Peyer's patch (tissue), 4 donors: ENCODE measurements at regions not wholly inside any gene's neighbourhood (a gene's known extent, or its start where the extent isn't known, plus 50 kb on each side); places are given as distances from the start of the nearest gene placed in this dataset.

Source experiments
- POLR2A ChIP-seq, 2 donors: fragments of 450-650 bp; IDR thresholded peaks; one replicate each; pipeline ENCODE4 v1.5.1; 2017; ENCODE audit warnings: antibody characterized with exemption in 2 of 2, mild to moderate bottlenecking in 2 of 2, moderate library complexity in 2 of 2
- TF ChIP-seq, protein P1 (sequence below), 6 experiments: fragments of 450-650 bp in 4 of 6; fragments of 200-600 bp in 2 of 6; sonication (generic) in 1 of 6; IDR thresholded peaks; one replicate each; pipeline ENCODE4 v1.5.1; 2017 to 2019; ENCODE audit warnings: antibody characterized with exemption in 6 of 6, mild to moderate bottlenecking in 3 of 6, moderate library complexity in 1 of 6

DNA sequence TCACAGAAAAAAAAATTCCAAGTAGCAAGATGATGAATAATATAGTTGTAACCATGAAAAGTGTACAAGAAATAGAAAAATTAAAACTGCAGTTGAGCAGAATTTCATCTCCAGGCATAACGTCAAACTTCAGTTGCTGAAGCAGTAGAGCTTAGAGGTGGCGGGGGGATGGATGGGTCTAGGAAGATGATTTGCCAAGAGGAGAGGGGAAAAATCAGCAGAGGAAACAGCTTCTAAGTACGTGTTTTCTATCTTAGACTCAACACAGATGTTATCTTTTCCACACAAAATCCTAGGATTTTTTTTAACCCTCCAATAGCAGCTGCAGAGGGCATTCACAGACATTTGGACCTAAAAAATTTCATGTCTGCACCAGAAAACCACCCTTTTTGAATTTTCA, 136.0 kb downstream of the OPN5 start:
- no peak for TF ChIP-seq POLR2A (IDR thresholded peaks at IDR 0.05)
- TF ChIP-seq, protein P1, sequence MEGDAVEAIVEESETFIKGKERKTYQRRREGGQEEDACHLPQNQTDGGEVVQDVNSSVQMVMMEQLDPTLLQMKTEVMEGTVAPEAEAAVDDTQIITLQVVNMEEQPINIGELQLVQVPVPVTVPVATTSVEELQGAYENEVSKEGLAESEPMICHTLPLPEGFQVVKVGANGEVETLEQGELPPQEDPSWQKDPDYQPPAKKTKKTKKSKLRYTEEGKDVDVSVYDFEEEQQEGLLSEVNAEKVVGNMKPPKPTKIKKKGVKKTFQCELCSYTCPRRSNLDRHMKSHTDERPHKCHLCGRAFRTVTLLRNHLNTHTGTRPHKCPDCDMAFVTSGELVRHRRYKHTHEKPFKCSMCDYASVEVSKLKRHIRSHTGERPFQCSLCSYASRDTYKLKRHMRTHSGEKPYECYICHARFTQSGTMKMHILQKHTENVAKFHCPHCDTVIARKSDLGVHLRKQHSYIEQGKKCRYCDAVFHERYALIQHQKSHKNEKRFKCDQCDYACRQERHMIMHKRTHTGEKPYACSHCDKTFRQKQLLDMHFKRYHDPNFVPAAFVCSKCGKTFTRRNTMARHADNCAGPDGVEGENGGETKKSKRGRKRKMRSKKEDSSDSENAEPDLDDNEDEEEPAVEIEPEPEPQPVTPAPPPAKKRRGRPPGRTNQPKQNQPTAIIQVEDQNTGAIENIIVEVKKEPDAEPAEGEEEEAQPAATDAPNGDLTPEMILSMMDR (IDR thresholded peaks at IDR 0.05), result no peak
